ENCODE measurements at regions not wholly inside any gene's neighbourhood (a gene's known extent, or its start where the extent isn't known, plus 50 kb on each side); places are given as distances from the start of the nearest gene placed in this dataset.

DNA sequence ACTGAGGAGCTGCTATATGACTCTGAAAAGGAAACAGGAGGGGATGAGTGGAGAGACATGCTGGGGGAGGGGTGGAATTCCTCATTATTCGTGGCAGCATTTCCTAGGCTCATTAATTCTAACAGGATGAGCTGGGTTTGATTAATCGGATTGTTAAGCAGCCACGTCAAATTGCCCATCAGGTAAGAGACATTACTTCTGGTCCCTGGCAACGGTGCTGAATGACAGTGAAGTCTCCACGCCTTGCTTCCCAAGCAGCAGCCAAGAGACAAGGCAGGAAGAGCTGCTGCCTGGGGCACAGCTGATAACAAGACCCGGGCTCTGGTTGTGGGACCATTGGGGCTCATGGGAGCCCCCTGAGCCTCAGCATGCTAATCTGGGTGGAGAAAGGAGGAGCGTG, 86.6 kb downstream of the MARCHF4 start:
- peak; percentile 37 for DNase-seq

DNA sequence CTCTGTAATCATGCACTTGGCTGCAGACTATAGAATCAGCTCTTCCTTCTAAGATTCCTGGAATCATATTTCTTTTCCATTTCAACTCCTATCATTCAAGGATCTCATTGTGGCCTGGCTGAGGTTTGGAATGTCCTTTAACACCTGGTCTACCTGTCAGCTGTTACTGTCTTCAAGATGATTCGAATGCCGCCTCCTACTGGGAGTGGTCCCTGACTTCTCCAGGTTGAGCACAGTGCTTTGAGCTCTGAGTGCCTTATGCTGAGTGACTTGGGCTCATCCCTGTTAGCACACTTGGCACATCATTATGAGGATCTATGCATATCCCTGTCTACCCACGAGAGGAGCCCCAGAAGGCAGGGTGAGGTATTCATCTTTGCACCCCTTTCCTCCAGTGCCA, 87.6 kb downstream of the MARCHF4 start:
- DNase-seq, result no peak

GRCh38 chr2:216283038-216283900, 89.0 kb downstream of the MARCHF4 start:
- no peak for DNase-seq

- no peak for DNase-seq
Measured at GRCh38 chr2:216281876-216282275, 90.4 kb downstream of the MARCHF4 start.

GRCh38 chr2:216281316-216281715, 91.0 kb downstream of the MARCHF4 start:
- no peak for DNase-seq

GRCh38 chr2:216279459-216279858, 92.8 kb downstream of the MARCHF4 start:
- DNase-seq, result peak; percentile 47

DNA sequence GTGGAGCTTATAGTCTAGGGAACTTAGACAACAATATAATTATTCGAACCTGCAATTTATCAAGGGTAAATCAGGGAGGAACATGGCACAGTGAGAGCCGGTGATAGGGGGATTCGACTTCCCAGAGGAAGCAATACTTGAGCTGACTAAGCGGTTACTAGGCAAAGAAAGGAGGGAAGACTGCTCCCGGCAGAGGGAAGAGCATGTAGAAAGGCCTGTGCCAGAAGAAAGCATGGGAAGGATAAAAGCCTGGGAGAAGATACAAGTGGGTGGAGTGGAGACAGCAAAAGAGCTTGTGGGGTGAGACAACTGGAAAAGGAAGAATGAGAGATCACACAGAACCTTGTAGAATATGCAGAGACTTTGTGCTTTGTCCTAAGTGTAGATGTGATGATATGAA, 93.3 kb downstream of the MARCHF4 start:
- DNase-seq, result no peak

GRCh38 chr2:216275890-216276289, 96.4 kb downstream of the MARCHF4 start:
- no peak for DNase-seq

- no peak for DNase-seq
Measured at GRCh38 chr2:216274194-216274840, 98.0 kb downstream of the MARCHF4 start.

DNA sequence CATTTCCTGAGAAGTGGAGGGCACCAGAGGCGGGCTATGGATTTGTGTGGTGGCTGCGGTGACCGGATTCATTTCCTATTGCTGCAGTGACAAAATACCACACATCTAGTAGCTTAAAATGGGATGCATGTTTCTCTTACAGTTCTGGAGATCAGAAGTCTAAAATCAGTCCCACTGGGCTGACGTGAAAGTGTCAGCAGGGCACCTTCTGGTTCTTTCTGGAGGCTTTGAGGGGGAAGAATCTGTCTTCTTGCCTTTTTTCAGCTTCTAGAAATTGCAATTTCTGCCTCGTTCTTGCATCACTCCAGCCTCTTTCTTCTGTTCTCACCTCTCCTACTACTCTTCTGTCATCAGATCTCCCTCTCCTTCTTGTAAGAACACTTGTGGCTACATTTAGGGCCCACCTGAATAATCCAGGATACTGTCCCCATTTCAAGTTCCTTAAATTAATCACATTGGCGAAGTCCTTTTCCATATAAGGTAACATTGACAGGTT, 111.2 kb downstream of the MARCHF4 start:
- DNase-seq, result no peak

- no peak for DNase-seq
Measured at GRCh38 chr2:216260629-216261028, 111.7 kb downstream of the MARCHF4 start.

DNA sequence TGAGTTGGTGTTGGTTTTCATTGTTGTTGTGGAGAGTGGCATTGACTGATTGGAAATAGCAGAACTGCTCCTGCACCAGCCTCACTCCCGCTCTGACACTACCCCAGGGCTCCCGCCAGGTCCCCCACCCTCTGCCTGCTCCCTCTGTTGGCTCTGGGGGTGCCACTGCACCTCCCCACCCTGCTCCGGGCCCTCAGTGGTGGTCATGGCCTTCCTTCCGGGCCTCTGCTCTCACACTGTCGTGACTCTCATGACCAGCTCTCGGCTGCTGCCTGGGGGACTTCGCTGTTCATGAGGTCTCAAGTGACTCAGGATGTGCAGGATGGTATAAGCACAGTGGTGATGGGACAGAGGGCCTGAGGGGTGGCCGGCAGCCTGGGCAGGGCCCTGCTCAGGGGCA, 113.2 kb downstream of the MARCHF4 start:
- DNase-seq, result no peak

DNA sequence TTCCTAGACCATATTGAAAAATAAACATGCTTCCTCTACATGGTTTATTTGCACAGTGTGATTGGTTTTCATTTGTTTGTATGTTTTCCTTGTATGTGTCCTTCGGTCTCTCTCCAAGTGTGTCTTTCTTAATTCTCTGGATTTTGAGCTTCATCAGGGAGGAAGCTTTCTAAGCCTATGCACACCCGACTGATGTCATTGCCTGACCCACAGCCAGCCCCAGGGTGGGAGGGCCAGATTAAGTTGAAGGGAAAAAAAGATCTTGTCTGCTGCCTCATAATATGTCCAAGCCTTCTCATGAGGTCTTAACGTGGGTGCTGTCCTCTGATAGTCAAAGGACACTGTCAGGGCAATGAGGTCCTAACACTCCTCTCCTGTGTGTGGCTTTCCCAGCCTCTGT, 115.2 kb downstream of the MARCHF4 start:
- no peak for DNase-seq
